NCI-H82 (cell line): ENCODE measurements at regions not wholly inside any gene's neighbourhood (a gene's known extent, or its start where the extent isn't known, plus 50 kb on each side); places are given as distances from the start of the nearest gene placed in this dataset.
"Not testable (repeated sequence)": the region's sequence is repeated elsewhere in the genome, so short reads cannot be mapped to it uniquely, and the experiment has no call there.

ENCODE experiments used
- DNase-seq: peaks from one replicate; lab custom pipeline; 2025; lab: John Stamatoyannopoulos, UW

DNA sequence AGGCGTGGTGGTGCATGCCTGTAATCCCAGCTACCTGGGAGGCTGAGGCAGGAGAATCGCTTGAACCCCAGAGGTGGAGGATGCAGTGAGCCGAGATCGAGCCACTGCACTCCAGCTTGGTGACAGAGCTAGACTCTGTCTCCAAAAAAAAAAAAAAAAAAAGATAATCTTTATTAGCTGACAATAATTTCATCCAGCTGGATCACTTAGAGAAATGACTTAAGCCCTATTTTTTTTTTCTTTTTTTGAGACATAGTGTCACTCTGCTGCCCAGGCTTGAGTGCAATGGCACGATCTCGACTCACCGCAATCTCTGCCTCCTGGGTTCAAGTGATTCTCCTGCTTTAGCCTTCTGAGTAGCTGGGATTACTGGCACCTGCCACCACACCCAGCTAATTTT is 51.6 kb upstream of the MAP4K4 start:
- not testable (repeated sequence) for DNase-seq

DNA sequence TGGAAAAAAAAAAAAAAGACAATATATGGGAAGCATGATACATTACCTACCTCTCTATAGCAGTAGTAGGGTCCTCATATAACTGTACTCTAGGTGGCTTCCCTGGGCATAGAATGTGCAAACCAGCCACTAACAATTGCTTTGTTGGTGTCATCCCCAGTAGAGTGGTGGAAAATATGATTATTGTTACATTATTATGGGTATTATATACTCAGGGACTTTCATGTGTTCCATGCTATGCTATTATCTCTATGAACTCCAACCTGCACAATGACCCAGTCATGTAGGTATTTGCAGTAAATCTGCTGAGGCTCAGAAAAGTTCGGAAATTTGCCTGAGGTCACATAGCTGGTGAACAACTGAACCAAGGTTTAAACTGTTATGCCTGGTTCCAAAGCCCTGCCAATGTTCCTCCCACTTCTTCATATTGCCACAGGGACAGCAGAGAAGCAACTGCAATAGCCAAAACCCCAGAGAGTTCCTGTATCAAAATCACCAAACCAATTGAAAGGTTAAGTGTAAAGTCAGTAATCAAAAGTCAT is 52.6 kb upstream of the MAP4K4 start:
- DNase-seq, result no peak

DNA sequence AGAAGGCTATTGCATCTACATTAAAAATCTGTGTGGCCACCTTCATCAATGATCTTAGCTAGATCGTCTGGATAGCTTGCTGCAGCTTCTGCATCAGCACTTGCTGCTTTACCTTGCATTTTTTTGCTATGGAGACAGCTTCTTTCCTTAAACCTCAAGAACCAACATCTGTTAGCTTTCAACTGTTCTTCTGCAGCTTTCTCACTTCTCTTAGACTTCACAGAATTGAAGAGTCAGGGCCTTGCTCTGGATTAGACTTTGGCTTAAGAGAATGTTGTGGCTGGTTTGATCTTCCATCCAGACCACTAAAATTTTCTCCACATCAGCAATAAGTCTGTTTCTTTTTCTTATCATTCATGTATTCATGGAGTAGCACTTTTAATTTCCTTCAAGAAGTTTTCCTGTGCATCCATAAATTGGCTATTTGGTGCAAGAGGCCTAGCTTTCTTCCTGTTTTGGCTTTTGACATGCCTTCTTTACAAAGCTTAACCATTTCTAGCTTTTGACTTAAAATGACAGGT is 54.4 kb upstream of the MAP4K4 start:
- DNase-seq, result no peak

DNA sequence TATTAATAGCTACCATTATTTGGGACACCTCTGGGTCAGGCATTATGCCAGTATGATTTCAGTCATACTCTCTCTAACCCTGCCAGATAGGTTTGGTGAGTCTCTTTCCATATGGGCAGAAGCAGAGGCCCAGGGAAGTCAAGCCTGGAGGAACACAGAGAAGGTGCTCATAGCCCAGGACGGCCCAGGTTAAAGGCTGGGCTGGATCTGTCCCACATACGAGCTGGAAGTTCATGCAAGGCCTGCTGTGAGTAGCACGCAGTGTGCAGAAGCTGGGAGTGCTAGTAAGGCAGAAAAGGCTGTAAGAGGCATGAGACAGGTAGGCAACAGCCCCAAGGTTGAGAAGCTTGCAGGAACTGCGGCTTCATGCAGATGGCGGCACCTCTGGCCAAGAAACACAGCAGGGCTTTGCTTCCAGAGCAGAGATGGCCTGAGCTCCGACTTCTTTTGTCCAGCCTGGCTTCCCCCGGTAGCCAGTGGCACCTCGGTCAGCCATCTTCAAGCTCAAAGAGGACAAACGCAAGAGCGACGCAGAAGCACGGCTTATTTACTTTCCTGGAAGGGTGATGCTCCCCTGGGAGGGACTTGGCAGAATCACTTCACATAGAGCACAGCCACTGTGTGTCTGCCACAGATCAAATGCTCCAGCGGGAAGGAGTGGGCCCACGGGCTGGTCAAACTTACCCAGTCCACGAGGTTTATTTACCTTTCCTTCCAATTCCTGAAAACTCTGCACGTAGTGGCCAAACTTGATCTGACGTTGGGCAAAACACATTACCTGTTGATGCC is 58.5 kb upstream of the MAP4K4 start:
- no peak for DNase-seq

DNA sequence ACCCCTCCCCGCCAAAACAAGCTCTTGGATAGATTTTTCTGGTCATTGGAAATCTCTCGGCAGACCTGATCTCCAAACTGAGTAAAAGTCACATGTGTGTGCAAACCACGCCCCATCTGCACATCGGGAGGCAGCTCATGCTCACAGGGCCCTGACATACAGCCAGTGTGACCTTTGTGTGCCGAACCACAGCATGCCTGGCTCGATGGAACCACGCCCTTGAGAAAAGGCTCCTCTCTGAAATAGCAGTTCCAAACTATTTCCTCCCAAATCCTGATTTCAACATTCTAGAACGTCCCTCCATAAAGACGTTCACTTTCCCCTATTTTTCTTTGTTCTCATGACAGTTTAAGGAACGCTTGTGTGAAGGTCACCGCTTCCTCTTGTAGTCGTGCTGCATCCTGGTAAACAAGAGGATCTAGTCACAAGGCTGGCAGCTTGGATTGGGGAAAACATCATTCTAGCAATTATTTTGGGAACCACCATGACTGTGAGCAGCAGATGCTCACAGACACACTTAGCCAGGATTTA is 59.3 kb upstream of the MAP4K4 start:
- no peak for DNase-seq

DNA sequence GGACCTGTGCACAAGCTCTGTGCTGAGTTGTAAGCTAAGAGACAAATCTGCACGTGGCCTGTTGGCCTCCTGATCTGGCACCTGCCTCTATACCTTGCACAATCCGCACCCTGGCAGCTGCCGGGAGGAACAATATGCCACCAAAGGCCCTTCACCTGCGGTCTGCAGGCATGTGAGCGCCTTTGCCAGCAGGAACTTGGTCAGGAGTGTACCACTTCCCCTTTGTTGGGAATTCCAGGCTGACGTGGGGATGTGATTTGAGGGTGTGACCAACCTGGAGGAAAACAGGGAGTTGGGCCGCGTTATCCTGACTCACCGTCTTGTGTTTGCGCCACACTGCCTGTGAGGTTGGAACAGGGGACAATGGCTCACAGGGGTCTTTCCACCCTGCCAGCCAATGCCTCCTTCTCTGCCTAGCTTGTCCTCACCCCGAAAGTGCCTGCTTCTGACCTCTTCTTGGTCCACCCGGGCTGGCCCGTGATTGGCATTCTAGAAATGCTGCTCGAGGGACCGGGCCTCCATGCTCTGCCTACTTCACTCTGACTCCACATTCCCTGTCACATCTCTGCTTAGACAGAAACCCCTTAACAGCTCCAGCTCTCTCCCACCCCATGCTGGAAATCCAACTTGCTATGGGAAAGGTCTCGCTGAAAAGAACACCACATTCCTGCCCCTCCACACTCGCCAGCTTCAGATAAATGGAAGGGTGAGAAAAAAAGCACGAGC is 67.1 kb upstream of the MAP4K4 start:
- no peak for DNase-seq

DNA sequence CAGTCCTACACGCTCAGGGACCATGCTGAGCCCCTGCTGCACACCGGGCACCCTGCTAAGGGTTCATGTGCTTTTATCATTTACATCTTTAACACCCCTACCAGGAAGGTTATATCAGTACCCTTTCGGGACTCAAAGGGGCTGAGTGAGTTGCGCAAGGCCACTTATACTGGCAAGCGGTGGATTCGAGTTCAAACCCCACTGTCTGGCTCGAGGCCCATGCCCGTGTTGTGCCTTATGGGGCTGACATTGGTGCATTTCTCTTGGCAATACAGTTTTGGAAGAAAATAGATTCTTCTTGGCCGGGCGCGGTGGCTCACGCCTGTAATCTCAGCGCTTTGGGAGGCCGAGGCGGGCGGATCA is 69.5 kb upstream of the MAP4K4 start:
- DNase-seq, result no peak

DNA sequence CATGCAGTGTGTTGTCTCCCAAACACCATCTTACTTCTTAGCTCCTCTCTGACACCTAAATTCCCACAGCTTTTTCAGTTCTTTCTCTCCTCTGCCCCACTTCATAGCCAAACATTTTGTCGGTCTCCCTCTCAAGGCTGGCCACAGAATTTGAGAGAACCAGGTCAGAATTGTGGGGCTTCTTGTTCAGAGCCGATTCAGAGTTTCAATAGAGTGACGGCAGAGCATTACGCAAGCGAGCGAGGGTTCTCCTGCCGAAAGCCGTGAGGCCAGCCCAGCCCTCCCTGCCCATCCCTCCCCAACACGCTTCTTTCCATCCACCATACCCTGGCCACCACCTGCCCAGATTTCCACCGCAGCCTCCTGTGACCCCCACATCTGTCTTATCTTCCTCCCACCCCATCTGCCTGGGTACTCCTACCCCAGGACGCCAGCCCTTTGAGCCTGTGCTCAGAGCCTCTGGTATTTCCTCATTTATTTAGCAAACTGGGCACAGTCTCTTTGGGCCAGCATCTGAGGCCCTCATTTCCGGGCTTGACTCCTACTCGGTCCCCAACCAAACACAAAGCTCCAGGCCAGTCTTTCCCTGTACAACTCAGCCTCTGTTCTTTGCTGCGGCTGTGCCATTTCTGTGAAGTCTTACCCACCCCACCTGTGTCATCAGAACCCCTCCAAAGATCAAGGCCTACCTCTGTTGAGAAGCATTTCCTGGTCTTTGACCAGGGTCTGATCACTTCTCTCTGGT is 70.0 kb upstream of the MAP4K4 start:
- no peak for DNase-seq

DNA sequence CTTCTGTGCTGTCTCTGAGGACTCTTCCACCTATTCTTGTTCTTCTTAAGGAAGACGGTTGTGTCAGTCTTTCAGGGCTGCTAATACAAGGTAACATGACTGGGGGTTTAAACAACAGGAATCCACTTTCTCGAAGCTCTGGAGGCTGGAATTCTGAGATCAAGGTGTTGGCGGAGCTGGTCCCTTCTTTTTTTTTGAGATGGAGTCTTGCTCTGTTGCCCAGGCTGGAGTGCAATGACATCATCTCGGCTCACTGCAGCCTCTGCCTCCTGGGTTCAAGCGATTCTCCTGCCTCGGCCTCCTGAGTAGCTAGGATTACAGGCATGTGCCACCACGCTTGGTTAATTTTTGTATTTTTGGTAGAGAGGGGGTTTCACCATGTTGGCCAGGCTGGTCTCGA is 71.7 kb upstream of the MAP4K4 start:
- not testable (repeated sequence) for DNase-seq

DNA sequence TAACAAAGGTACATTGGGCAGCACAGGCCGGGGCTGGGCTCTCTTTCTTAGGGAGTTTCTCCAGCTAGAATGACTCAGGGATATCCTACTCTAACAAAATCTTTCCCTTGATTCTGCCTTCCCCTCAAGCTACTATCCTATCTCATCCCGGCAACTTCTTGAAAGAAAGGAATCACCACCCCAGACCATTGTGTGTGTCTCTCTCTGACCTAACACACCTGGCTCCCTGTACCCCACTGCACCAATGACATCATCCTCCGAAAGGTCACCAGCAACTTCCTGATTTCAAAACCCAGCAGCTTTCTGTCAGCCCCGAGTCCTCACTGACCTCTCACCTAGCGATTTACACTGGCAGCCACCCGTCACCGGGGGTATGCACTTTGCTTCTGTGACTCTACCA is 72.1 kb upstream of the MAP4K4 start:
- DNase-seq, result no peak

DNA sequence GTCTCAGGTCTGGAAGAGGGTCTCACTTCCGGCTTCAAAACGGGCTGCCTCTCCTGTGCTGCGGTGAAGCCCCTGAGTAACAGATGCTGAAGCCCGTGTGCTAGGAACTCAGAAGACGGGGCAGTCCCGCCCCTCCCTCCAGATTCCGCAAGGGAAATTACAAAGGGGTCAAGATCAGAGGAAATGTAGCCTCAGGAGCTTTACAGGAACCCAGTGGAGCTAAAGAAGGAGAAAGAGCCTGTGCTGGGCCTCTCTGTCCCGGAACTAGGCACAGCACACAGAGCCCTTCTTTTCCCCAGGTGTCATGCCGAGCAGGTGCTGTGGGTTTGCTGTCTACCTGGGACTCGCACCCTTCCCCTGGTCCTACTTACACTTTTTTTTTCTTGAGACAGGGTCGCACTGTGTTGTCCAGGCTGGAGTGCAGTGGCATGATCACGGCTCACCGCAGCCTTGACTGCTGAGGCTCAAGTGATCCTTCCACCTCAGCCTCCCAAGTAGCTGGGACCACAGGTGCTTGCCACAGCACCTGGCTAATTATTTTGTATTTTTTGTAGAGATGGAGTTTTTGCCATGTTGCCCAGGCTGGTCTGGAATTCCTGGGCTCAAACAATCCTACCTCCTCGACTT is 72.7 kb upstream of the MAP4K4 start:
- no peak for DNase-seq

DNA sequence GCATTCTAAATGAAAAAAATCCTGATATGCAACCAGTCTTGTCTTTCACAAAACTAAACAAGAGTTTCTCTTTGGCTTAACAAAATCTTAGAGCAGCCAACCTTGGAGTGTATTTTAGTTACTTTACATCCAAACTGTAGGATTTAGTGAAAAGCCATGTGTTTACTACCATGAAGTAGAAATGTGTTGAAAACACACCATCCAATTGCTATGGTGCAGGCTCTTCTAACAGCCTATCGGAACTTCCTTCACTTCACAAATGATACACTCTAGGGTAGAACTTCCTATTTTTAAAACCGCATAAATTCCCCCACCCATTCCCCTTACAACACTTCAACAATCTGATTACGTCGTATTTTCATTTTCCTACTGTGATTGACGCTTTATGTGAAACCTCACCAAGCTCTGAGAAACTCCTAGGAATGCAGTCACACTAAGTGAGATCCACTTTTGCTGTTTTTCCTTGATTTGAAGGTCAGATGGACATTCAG is 74.4 kb upstream of the MAP4K4 start:
- DNase-seq, result no peak

DNA sequence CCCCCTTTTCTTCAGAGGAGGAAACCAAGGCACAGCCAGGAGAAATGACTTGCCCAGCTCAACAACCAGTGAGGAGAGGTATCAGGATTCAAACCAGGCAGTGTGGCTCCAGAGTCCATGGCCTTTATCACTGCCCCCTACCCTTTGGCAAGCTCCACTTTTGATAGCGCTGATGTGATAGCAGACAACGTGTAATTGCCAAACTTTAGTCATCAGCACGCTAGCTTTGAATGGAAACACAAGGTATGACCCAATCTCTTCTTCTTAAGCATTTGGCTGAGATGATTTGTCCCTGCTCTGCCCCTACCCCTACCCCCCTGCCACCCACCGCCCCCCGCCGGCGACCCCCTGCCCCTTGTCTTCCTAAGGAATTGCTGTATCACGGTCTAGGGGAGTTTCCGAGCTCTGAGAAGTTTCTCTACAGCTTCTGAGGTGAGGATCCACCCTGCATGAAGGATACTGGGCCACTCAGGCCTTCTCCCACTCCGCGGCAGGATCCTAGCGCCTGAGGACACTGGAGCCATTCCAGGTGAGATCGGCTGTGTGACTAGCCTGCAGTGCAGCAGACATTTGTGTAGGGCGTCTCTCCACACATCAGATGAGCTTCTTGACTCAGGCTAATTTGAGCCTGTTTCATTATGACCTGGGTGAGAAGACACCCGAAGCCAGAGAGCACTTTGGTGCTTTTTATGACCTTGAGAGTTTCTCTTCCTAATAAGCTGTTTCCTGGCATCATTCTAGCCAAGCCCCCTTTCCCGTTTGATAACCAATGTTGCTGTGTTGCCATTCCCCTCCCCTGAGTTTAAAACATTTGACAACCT is 75.1 kb upstream of the MAP4K4 start:
- DNase-seq, result no peak

DNA sequence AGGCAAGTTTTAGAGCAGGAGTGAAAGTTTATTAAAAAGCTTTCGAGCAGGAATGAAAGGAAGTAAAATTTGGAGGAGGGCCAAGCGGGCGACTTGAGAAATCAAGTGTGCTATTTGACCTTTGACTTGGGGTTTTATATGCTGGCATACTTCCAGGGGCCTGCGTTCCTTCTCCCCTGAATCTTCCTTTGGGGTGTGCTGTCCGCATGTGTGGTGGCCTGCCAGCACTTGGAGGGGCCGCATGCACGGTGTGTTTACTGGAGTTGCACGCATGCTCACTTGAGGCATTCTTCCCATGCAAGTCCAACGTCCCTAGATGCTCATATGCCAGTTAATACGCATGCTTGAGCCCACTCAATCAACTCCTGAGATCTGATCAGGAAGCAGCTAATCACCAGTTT is 78.3 kb upstream of the MAP4K4 start:
- no peak for DNase-seq

DNA sequence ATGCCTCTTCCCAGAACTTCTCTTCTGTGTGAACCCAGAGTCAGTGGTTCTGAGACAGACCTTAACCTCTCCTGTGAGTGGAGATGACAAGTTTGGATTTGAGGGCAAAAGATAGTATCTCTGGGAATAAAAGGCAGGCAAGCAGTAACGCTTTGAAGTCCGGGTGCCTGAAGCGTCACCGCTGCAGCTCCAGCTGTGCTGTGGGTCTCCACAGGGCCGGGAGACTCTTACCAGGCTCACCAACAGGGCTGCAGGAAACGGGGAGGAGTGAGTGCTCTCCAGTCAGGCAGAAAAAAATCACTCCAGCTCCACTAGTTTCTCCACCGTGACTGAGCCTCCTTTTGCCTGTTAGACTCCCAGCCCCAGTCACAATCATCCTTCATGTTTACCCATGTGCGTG is 79.7 kb upstream of the MAP4K4 start:
- DNase-seq, result no peak

DNA sequence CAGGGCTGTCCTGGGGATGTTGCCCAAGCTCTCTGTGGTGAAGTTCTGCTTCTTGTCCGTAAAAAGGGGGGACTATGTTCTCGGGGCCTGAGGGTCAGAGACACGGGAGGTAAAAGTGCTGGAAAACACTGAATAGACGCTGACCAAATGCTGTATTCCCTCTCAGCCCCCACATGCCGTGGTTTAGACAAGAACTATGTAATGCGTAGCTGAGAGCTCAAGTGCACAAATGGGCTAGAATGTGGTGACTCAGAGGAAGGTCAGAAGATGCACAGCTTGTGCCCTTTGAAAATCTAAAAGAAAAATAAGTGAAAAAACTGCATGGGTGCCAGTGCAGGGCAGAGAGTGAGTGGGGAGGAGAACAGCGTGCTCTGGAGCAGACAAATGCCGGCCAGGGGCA is 80.3 kb upstream of the MAP4K4 start:
- no peak for DNase-seq

DNA sequence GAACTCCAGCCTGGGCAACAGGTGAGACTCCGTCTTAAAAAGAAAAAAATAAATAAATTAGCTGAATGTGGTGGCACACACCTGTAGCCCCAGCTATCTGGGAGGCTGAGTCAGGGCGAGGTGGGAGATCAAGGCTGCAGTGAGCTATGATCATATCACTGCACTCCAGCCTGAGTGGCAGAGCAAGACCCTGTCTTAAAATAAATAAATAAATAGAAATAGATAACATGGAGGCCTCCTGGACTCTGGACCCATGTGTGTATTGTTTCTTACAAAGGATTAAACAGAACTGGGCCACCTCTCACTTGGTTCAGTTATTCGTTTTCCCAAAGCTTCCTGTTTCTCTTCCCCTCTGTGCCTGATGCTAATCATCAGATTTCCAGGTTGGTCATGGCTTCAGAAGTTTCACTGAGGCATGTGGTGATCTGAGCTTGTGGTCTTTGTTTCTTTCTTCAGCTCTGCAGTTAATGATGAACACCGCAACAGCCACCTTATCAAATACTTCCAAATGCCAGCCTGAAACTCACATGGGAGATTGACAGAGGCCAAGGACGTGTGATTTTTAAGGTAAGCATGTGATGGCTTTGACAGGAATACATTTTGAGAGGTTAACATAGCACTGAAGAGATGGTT is 83.3 kb upstream of the MAP4K4 start:
- no peak for DNase-seq

DNA sequence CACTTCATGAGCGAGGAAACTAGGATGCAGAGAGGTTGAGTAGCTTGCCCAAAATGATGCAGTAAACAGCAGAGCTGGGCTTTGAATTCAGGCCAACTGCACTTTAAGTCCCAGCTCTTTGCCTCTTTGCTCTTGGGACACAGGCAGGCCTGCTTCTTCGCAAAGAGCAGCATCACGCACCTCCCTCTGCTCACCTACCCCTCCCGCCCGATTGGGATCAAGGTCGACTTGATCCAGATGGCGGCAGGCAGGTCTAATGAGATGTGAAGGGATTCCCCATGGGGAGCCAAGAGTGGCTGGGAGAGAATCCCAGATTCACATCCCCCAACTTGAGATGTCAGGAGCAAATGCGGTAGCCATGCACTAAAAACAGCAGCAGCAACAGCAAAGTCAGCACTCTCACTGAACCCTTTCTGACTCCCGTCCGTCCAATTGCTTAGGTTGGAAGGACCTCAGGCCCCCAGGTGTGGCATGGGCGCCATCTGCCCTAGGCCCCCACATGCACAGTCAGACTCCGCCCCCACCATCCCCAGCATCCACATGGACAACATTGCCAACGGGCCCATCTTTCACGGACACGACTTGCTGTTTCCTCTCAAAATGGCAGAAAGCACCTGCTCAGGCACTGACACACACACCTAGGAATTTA is 84.3 kb upstream of the MAP4K4 start:
- peak; percentile 87 for DNase-seq

DNA sequence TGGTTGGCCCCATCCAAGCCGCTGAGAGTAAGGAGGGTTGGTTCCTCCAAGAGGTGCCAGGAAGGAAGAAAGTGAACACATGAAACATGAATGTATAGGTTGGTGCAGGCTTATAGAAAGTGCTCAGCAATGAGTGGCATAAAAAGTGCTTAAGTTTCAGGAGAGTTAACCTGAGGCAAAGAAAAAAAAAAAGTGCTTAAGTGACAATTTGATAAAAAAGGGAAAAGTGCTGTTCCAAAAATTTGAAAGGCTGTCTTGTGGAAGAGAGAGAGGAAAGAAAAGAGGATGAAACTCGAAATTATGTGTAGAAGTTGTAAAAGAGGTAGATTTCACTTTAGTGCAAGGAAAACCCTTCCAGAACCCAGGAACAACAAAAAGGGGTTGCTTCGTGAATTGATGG is 85.5 kb upstream of the MAP4K4 start:
- no peak for DNase-seq
